DND-41 (cell line): ENCODE measurements at regions not wholly inside any gene's neighbourhood (a gene's known extent, or its start where the extent isn't known, plus 50 kb on each side); places are given as distances from the start of the nearest gene placed in this dataset.

Source experiments
- CTCF ChIP-seq: IDR thresholded peaks from 2 replicates; pipeline ENCODE4 v1.5.1; 2012; ENCODE audit warnings: borderline replicate concordance, low read length, moderate library complexity, mild to moderate bottlenecking; ENCODE audit not compliant: poor library complexity, severe bottlenecking; ENCODE audit errors: extremely low read depth
- EZH2 ChIP-seq: IDR thresholded peaks from 3 replicates; pipeline ENCODE4 v1.6.1; 2012; ENCODE audit warnings: borderline replicate concordance, low read depth, mild to moderate bottlenecking, moderate library complexity, low read length, inconsistent platforms; ENCODE audit not compliant: severe bottlenecking

- TF ChIP-seq CTCF (no peak), EZH2 (no peak)
These were observed 113.0 kb upstream of the EYA4 start for GRCh38 chr6:133128191-133128590.
